SU-DHL-6 (cell line): ENCODE measurements at regions not wholly inside any gene's neighbourhood (a gene's known extent, or its start where the extent isn't known, plus 50 kb on each side); places are given as distances from the start of the nearest gene placed in this dataset.

Experiments used
- H2AFZ ChIP-seq: fragments of 200-600 bp; sonication (generic); 2 replicates; pipeline ENCODE4 v1.6.1; 2014; ENCODE audit warnings: low read depth, mild to moderate bottlenecking, moderate library complexity, mixed read lengths, antibody characterized with exemption, low read length; ENCODE audit not compliant: severe bottlenecking
- H3F3A ChIP-seq: fragments of 200-600 bp; shearing (Covaris generic); 2 replicates; pipeline ENCODE4 v1.6.0; 2016; ENCODE audit warnings: antibody characterized with exemption, mild to moderate bottlenecking; ENCODE audit not compliant: insufficient read depth
- H3K27ac ChIP-seq: fragments of 200-600 bp; sonication (generic); 2 replicates; pipeline ENCODE4 v1.5.1; 2016; ENCODE audit warnings: low read depth, mild to moderate bottlenecking, low read length, moderate library complexity, mixed read lengths
- H3K27me3 ChIP-seq: fragments of 200-600 bp; sonication (generic), shearing (Covaris generic); 2 replicates; pipeline ENCODE4 v1.6.0; 2014; ENCODE audit warnings: mild to moderate bottlenecking, low read length
- H3K36me3 ChIP-seq: fragments of 200-600 bp; sonication (generic); 2 replicates; pipeline ENCODE4 v1.6.1; 2014; ENCODE audit warnings: mild to moderate bottlenecking, low read length, mixed read lengths
- H3K4me2 ChIP-seq: fragments of 300-600, 200-600 bp; shearing (Covaris generic), sonication (generic); 2 replicates; pipeline ENCODE4 v1.6.0; 2014; ENCODE audit warnings: low read length, low read depth, mild to moderate bottlenecking; ENCODE audit not compliant: poor library complexity, severe bottlenecking
- H3K4me3 ChIP-seq: fragments of 200-600 bp; sonication (generic); 2 replicates; pipeline ENCODE4 v1.5.1; 2014; ENCODE audit warnings: antibody characterized with exemption, low read length, mild to moderate bottlenecking, mixed read lengths; ENCODE audit not compliant: insufficient read depth, poor library complexity, severe bottlenecking
- H3K79me2 ChIP-seq: fragments of 200-600 bp; sonication (generic); 2 replicates; pipeline ENCODE4 v1.6.1; 2014; ENCODE audit warnings: mild to moderate bottlenecking, low read length, moderate library complexity; ENCODE audit not compliant: insufficient read depth
- H3K9ac ChIP-seq: fragments of 200-600 bp; sonication (generic); 2 replicates; pipeline ENCODE4 v1.7.0; 2014; ENCODE audit warnings: mild to moderate bottlenecking, low read length
- H3K9me2 ChIP-seq: fragments of 200-600 bp; sonication (generic); replicated peaks from 2 replicates; pipeline ENCODE4 v1.6.1; 2014; ENCODE audit warnings: low read length; ENCODE audit not compliant: insufficient read depth
- H3K9me3 ChIP-seq: fragments of 200-600 bp; sonication (generic); 2 replicates; pipeline ENCODE4 v1.6.1; 2014; ENCODE audit warnings: low read length, mixed read lengths; ENCODE audit not compliant: insufficient read depth
- H4K20me1 ChIP-seq: fragments of 200-600 bp; sonication (generic); 2 replicates; pipeline ENCODE4 v1.6.1; 2014; ENCODE audit warnings: low read depth, mild to moderate bottlenecking, antibody characterized with exemption, low read length, moderate library complexity, mixed read lengths
- EZH2phosphoT487 ChIP-seq: fragments of 200-600 bp; sonication (generic), shearing (Covaris generic); conservative IDR thresholded peaks from 2 replicates; pipeline ENCODE4 v1.6.1; 2018; ENCODE audit warnings: mild to moderate bottlenecking, antibody characterized with exemption, low read length, moderate library complexity, mixed read lengths
- TF ChIP-seq, protein P1 (sequence below): fragments of 200-600 bp; sonication (generic); IDR thresholded peaks from one replicate; pipeline ENCODE4 v1.5.1; 2017; ENCODE audit warnings: antibody characterized with exemption, mild to moderate bottlenecking, low read length, moderate library complexity; ENCODE audit not compliant: insufficient read depth, poor library complexity, severe bottlenecking

DNA sequence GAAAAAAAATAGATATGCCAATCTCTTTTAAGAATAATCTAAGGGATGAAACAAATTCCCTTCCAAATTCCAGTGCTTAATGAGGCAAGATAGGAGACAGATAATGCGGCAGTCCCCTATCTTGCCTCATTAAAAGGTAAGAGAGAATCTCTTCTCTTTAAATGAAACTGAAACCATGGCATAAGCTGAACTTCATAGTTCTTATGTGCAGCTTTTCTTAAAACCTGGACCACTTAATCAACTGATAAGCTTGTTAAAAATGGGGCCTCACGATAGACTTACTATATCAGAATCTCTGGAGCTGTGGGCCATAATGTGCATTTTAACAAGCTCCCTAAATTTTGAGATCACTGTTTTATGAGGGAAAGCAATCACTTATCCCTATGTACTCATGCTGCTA, 79.2 kb downstream of the NIBAN1 start:
- H3K27ac ChIP-seq, result no peak overlapping the region
- no peak overlapping the region for H2AFZ ChIP-seq
- no peak overlapping the region for H3K4me2 ChIP-seq
- H3K27me3 ChIP-seq, result no peaks in the 10 kb centered on the region
- H3F3A ChIP-seq, result no peaks in the 10 kb centered on the region
- no peaks in the 10 kb centered on the region for H3K79me2 ChIP-seq
- no peak overlapping the region for H3K4me3 ChIP-seq
- TF ChIP-seq, protein P1, sequence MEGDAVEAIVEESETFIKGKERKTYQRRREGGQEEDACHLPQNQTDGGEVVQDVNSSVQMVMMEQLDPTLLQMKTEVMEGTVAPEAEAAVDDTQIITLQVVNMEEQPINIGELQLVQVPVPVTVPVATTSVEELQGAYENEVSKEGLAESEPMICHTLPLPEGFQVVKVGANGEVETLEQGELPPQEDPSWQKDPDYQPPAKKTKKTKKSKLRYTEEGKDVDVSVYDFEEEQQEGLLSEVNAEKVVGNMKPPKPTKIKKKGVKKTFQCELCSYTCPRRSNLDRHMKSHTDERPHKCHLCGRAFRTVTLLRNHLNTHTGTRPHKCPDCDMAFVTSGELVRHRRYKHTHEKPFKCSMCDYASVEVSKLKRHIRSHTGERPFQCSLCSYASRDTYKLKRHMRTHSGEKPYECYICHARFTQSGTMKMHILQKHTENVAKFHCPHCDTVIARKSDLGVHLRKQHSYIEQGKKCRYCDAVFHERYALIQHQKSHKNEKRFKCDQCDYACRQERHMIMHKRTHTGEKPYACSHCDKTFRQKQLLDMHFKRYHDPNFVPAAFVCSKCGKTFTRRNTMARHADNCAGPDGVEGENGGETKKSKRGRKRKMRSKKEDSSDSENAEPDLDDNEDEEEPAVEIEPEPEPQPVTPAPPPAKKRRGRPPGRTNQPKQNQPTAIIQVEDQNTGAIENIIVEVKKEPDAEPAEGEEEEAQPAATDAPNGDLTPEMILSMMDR, result no peak
- H3K36me3 ChIP-seq, result no peaks in the 10 kb centered on the region
- H3K9ac ChIP-seq, result no peak overlapping the region
- no peaks in the 10 kb centered on the region for H3K9me2 ChIP-seq
- no peaks in the 10 kb centered on the region for H3K9me3 ChIP-seq
- no peaks in the 10 kb centered on the region for H4K20me1 ChIP-seq

DNA sequence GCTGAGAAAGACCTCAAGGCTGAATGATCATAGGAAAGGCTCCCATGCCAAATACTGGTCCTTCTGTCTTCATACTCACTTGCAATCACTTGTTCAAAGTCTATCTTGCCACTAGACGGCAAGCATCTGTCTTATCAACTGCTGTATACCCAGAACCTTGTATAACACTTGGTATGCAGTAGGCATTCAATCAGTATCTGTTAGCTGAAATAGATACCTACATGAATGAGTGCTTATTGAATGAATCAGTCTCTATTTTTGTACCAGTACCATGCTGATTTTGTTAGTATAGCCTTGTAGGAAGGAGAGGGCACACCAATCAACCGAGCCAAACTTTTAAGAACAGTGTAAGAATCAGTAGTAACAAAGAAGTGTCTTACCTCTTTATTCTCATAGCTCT, 80.6 kb downstream of the NIBAN1 start:
- Histone ChIP-seq H3K4me2 (no peak overlapping the region), H3K36me3 (no peaks in the 10 kb centered on the region), H3F3A (no peaks in the 10 kb centered on the region), H3K9me2 (no peaks in the 10 kb centered on the region), H2AFZ (no peak overlapping the region), H3K4me3 (no peak overlapping the region), H3K9ac (no peak overlapping the region), H3K9me3 (no peaks in the 10 kb centered on the region), H3K79me2 (no peaks in the 10 kb centered on the region), H3K27ac (no peak overlapping the region), H4K20me1 (no peaks in the 10 kb centered on the region), H3K27me3 (no peaks in the 10 kb centered on the region)
- no peak for TF ChIP-seq EZH2phosphoT487
- TF ChIP-seq, protein P1, result no peak

DNA sequence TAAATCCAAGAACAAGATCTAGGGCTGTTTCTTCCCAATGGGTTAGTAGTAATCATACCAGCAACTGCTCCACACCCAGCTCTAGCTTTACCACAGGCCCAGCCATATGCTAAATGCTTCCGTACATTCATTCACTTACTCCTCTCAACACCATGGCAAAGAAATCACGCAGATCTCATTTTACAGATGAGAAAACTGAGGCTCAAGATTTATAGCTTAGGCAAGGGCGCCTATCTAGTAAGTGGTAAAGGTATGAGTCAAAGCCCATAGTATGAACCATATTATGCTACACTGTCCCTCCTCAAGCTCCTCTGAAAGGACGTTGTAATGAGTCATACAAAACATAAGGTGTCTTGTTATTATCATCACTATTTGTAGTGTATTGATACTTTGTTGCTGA, 82.2 kb downstream of the NIBAN1 start:
- Histone ChIP-seq H3K4me3 (no peak overlapping the region), H3K9me2 (no peaks in the 10 kb centered on the region), H3K9ac (no peak overlapping the region), H2AFZ (no peak overlapping the region), H4K20me1 (no peaks in the 10 kb centered on the region), H3K4me2 (no peak overlapping the region), H3K27ac (no peak overlapping the region), H3K36me3 (no peaks in the 10 kb centered on the region), H3K79me2 (no peaks in the 10 kb centered on the region), H3K9me3 (no peaks in the 10 kb centered on the region), H3F3A (no peaks in the 10 kb centered on the region), H3K27me3 (no peaks in the 10 kb centered on the region)
- TF ChIP-seq, protein P1, result no peak
- TF ChIP-seq EZH2phosphoT487, result no peak

DNA sequence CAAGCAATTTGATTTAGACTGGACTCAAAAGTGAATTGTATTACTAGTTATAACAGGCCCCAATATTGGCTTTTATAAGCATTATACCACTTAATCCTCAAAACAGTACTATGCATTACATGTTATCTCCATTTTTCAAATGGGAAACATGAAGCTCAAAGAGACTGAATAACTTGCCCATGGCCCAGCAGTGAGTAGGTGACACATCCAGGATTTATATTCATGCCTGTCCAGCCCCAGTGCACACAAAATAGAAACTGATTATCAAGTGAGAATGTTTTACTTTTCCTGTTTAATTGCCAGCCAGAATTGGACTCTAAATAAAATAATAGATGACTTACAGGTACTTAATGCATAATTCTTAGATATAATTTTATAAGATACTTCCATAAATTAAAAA, 82.9 kb downstream of the NIBAN1 start:
- Histone ChIP-seq H3K4me3 (no peak overlapping the region), H3F3A (no peaks in the 10 kb centered on the region), H3K27ac (no peak overlapping the region), H4K20me1 (no peaks in the 10 kb centered on the region), H3K9ac (no peak overlapping the region), H3K9me3 (no peaks in the 10 kb centered on the region), H2AFZ (no peak overlapping the region), H3K27me3 (no peaks in the 10 kb centered on the region), H3K36me3 (no peaks in the 10 kb centered on the region), H3K9me2 (no peaks in the 10 kb centered on the region), H3K79me2 (no peaks in the 10 kb centered on the region), H3K4me2 (no peak overlapping the region)
- no peak for TF ChIP-seq EZH2phosphoT487
- TF ChIP-seq, protein P1, result no peak
